Small intestine (tissue), 7 donors: ENCODE measurements at regions not wholly inside any gene's neighbourhood (a gene's known extent, or its start where the extent isn't known, plus 50 kb on each side); places are given as distances from the start of the nearest gene placed in this dataset.

Experiments
- DNase-seq, 2 donors: peaks; one replicate each; pipeline versions ENCODE4 v3.0.0 to v3.0.0-alpha.2; 2013
- FAIRE-seq: peaks from 2 replicates; lab custom pipeline; 2012; peaks lifted over from hg19 to GRCh38; lab: Jason Lieb, UNC
- H3K27ac ChIP-seq, 3 donors: one replicate each; pipeline ENCODE4 v1.5.1; 2013; ENCODE audit warnings: low read length in 2 of 3, mild to moderate bottlenecking in 2 of 3, control low read depth in 1 of 3, inconsistent platforms in 1 of 3, low read depth in 1 of 3, moderate library complexity in 1 of 3
- H3K27me3 ChIP-seq, 3 donors: one replicate each; pipeline ENCODE4 v1.6.1; 2013; ENCODE audit warnings: low read length in 3 of 3, inconsistent platforms in 1 of 3; ENCODE audit not compliant: control insufficient read depth in 3 of 3, insufficient read depth in 3 of 3
- H3K36me3 ChIP-seq, 3 donors: one replicate each; pipeline ENCODE4 v1.6.1; 2013; ENCODE audit warnings: low read length in 3 of 3, inconsistent platforms in 1 of 3, low read depth in 1 of 3, mild to moderate bottlenecking in 1 of 3, moderate library complexity in 1 of 3; ENCODE audit not compliant: control insufficient read depth in 3 of 3, insufficient read depth in 2 of 3
- H3K4me1 ChIP-seq, 3 donors: one replicate each; pipeline ENCODE4 v1.6.1; 2013; ENCODE audit warnings: low read length in 2 of 3, inconsistent platforms in 1 of 3, low read depth in 1 of 3, mild to moderate bottlenecking in 1 of 3, moderate library complexity in 1 of 3; ENCODE audit not compliant: control insufficient read depth in 3 of 3, insufficient read depth in 2 of 3
- H3K4me3 ChIP-seq, 3 donors: one replicate each; pipeline ENCODE4 v1.5.1; 2013; ENCODE audit warnings: low read length in 3 of 3, control low read depth in 1 of 3, inconsistent platforms in 1 of 3, low read depth in 1 of 3, mild to moderate bottlenecking in 1 of 3, moderate library complexity in 1 of 3
- H3K9me3 ChIP-seq, 2 donors: one replicate each; pipeline ENCODE4 v1.6.1; 2013; ENCODE audit warnings: low read depth in 1 of 2, low read length in 1 of 2; ENCODE audit not compliant: control insufficient read depth in 2 of 2, insufficient read depth in 1 of 2
- WGBS, 3 donors: extraction: QIAGEN DNeasy Blood & Tissue Kit; methylation state at CpG; one replicate each; pipeline ENCODE4 v1.1.7; 2013; 5-methylcytosine and 5-hydroxymethylcytosine counted together
- donor health status: healthy with polysubstance abuse.
- donor health status: control.
- donor health status: control.
- donor health status: Bipolar disorder and iron deficiency.
- donor health status: healthy.

GRCh38 chr13:102947745-102948405 lies 102.0 kb downstream of the ERCC5 start:
- DNase-seq (peak; percentile 29 to 51), FAIRE-seq (no peak)
- no peak overlapping the region for H3K4me3 ChIP-seq
- H3K27ac ChIP-seq = no peak overlapping the region
- peaks cover 2 to 3% (median 2%) of the 10 kb centered on the region in 3 donors for H3K4me1 ChIP-seq
- no peaks in the 10 kb centered on the region for H3K27me3 ChIP-seq
- no peaks in the 10 kb centered on the region for H3K36me3 ChIP-seq
- 41 to 54% (median 45%) methylated on average over 8 of the region's 8 CpGs for WGBS, 3 donors
- H3K9me3 ChIP-seq = peaks cover 0 to 1% of the 10 kb centered on the region in 2 donors

GRCh38 chr13:102945886-102946285 lies 100.1 kb downstream of the ERCC5 start:
- Histone ChIP-seq H3K9me3 (peaks cover 0 to 7% of the 10 kb centered on the region in 2 donors), H3K36me3 (no peaks in the 10 kb centered on the region), H3K4me3 (no peak overlapping the region), H3K27ac (no peak overlapping the region), H3K27me3 (no peaks in the 10 kb centered on the region), H3K4me1 (peaks cover 2 to 3% (median 2%) of the 10 kb centered on the region in 3 donors)
- DNase-seq (no peak), FAIRE-seq (no peak)
- 23 to 66% (median 35%) methylated on average over 4 of the region's 4 CpGs for WGBS, 3 donors

GRCh38 chr13:102945324-102945815 lies 99.5 kb downstream of the ERCC5 start:
- Histone ChIP-seq H3K27me3 (no peaks in the 10 kb centered on the region), H3K4me3 (no peak overlapping the region), H3K27ac (peak overlapping the region in 2 of 3 donors; percentile 17 to 32), H3K4me1 (peaks cover 2 to 3% (median 2%) of the 10 kb centered on the region in 3 donors), H3K36me3 (no peaks in the 10 kb centered on the region), H3K9me3 (peaks cover 0 to 12% of the 10 kb centered on the region in 2 donors)
- WGBS, 3 donors = 16 to 53% (median 34%) methylated on average over 7 of the region's 7 CpGs
- peak; percentile 32 to 83 for DNase-seq
- peak; percentile 61 for FAIRE-seq

DNA sequence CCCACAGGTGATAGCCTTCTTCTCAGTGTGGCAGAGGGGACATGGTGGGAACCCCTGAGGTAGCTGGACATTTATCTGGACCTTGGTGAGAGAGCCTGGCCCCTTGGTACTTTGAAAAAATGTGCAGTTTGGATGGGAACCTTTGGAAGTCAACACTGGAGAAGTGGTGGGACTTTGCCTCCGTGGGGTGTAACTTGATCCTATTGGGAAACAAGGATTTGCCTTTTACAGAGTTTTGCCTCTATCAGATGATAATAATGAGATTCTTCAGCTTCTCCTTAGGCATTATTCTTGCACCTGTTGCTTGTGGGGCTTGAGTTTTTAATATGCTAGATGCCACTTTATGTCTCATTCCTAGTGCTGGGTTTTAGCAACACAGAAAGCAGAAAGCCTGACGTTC lies 99.0 kb downstream of the ERCC5 start:
- Histone ChIP-seq H3K27ac (peak overlapping the region in 1 of 3 donors; percentile 32), H3K9me3 (peaks cover 0 to 16% of the 10 kb centered on the region in 2 donors), H3K4me3 (no peak overlapping the region), H3K36me3 (no peaks in the 10 kb centered on the region), H3K27me3 (no peaks in the 10 kb centered on the region), H3K4me1 (peaks cover 2 to 3% (median 2%) of the 10 kb centered on the region in 3 donors)
- no peak for FAIRE-seq
- WGBS, 3 donors = 7 to 59% (median 34%) methylated on average over 2 of the region's 2 CpGs
- DNase-seq = peak; percentile 46 to 55

DNA sequence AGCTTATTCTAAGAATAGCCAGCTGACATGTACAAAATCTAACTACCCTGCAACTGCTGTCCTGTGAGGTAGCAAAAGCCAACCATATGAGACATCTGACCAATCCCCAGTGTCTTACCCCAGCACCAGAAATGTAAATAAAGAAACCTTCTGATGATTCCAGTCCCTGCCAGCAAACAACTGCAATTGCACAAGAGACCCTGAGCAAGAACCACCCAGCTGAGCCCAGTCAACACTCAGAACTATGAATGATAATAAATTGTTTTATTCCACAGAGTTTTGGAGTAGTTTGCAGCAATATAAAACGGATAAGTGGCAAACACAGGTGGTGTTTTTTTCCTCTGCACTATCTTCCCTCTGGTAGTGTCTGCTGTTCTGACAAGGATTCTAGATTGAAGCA lies 94.9 kb downstream of the ERCC5 start:
- peaks cover 0 to 16% of the 10 kb centered on the region in 2 donors for H3K9me3 ChIP-seq
- no peak overlapping the region for H3K4me3 ChIP-seq
- 78 to 97% (median 84%) methylated on average over 1 of the region's 1 CpG for WGBS, 3 donors
- no peaks in the 10 kb centered on the region for H3K27me3 ChIP-seq
- H3K27ac ChIP-seq = no peak overlapping the region
- H3K4me1 ChIP-seq = peaks cover 0 to 2% (median 0%) of the 10 kb centered on the region in 3 donors
- no peaks in the 10 kb centered on the region for H3K36me3 ChIP-seq
- no peak for DNase-seq
- FAIRE-seq = no peak

- H3K27me3 ChIP-seq = no peaks in the 10 kb centered on the region
- no peak for DNase-seq
- H3K4me3 ChIP-seq = no peak overlapping the region
- FAIRE-seq = no peak
- 85 to 89% (median 89%) methylated on average over 5 of the region's 5 CpGs for WGBS, 3 donors
- H3K36me3 ChIP-seq = no peaks in the 10 kb centered on the region
- peaks cover 0 to 16% of the 10 kb centered on the region in 2 donors for H3K9me3 ChIP-seq
- no peak overlapping the region for H3K27ac ChIP-seq
- no peaks in the 10 kb centered on the region for H3K4me1 ChIP-seq
Observed at GRCh38 chr13:102940143-102940542, 94.3 kb downstream of the ERCC5 start.

- Histone ChIP-seq H3K36me3 (no peaks in the 10 kb centered on the region), H3K27me3 (no peaks in the 10 kb centered on the region), H3K4me1 (peaks cover 0 to 7% (median 0%) of the 10 kb centered on the region in 3 donors), H3K9me3 (peaks cover 0 to 9% of the 10 kb centered on the region in 2 donors), H3K27ac (no peak overlapping the region), H3K4me3 (no peak overlapping the region)
- 24 to 38% (median 33%) methylated on average over 2 of the region's 2 CpGs for WGBS, 3 donors
- FAIRE-seq (no peak), DNase-seq (no peak)
Observed at GRCh38 chr13:102935896-102936321, 90.1 kb downstream of the ERCC5 start.

GRCh38 chr13:102933523-102933922 lies 87.7 kb downstream of the ERCC5 start:
- 83 to 92% (median 84%) methylated on average over 3 of the region's 3 CpGs for WGBS, 3 donors
- no peaks in the 10 kb centered on the region for H3K27me3 ChIP-seq
- no peaks in the 10 kb centered on the region for H3K9me3 ChIP-seq
- DNase-seq (no peak), FAIRE-seq (no peak)
- H3K27ac ChIP-seq = peak overlapping the region in 2 of 3 donors; percentile 14 to 62
- no peaks in the 10 kb centered on the region for H3K36me3 ChIP-seq
- peaks cover 0 to 17% (median 0%) of the 10 kb centered on the region in 3 donors for H3K4me1 ChIP-seq
- no peak overlapping the region for H3K4me3 ChIP-seq
